Smooth muscle cell (in vitro differentiated cells): ENCODE measurements at regions not wholly inside any gene's neighbourhood (a gene's known extent, or its start where the extent isn't known, plus 50 kb on each side); places are given as distances from the start of the nearest gene placed in this dataset.

Source experiments
- DNase-seq: peaks from one replicate; lab custom pipeline; 2025; ENCODE audit not compliant: unreplicated experiment; lab: John Stamatoyannopoulos, UW
- H2AFZ ChIP-seq: fragments of 200-600 bp; sonication (generic); 2 replicates; pipeline ENCODE4 v1.6.0; 2016; ENCODE audit warnings: antibody characterized with exemption, low read depth, mild to moderate bottlenecking
- H3F3A ChIP-seq: fragments of 200-600 bp; sonication (generic); 2 replicates; pipeline ENCODE4 v1.6.0; 2017; ENCODE audit warnings: antibody characterized with exemption, low read depth
- H3K27ac ChIP-seq: fragments of 200-600 bp; sonication (generic); 2 replicates; pipeline ENCODE4 v1.5.1; 2016; ENCODE audit warnings: low read depth, mild to moderate bottlenecking
- H3K27me3 ChIP-seq: fragments of 200-600 bp; sonication (generic); 2 replicates; pipeline ENCODE4 v1.6.1; 2016; ENCODE audit warnings: low read depth, mild to moderate bottlenecking
- H3K36me3 ChIP-seq: fragments of 200-600 bp; sonication (generic); 2 replicates; pipeline ENCODE4 v1.5.1; 2016; ENCODE audit warnings: low read depth
- H3K4me1 ChIP-seq: fragments of 200-600 bp; sonication (generic); 2 replicates; pipeline ENCODE4 v1.5.1; 2016; ENCODE audit warnings: low read depth
- H3K4me2 ChIP-seq: fragments of 200-600 bp; sonication (generic); 2 replicates; pipeline ENCODE4 v1.6.0; 2016; ENCODE audit warnings: mild to moderate bottlenecking
- H3K4me3 ChIP-seq: fragments of 200-600 bp; sonication (generic); 2 replicates; pipeline ENCODE4 v1.5.1; 2016; ENCODE audit warnings: mild to moderate bottlenecking
- H3K79me2 ChIP-seq: fragments of 200-600 bp; sonication (generic); 2 replicates; pipeline ENCODE4 v1.6.0; 2016; ENCODE audit warnings: low read depth, mild to moderate bottlenecking
- H3K9ac ChIP-seq: fragments of 200-600 bp; sonication (generic); 2 replicates; pipeline ENCODE4 v1.6.0; 2016; ENCODE audit warnings: low read depth
- H3K9me3 ChIP-seq: fragments of 200-600 bp; sonication (generic); replicated peaks from 2 replicates; pipeline ENCODE4 v1.5.1; 2016; ENCODE audit warnings: low read depth
- H4K20me1 ChIP-seq: fragments of 200-600 bp; sonication (generic); 2 replicates; pipeline ENCODE4 v1.6.0; 2016; ENCODE audit warnings: low read depth
- CTCF ChIP-seq: fragments of 200-600 bp; sonication (generic); IDR thresholded peaks from 2 replicates; pipeline ENCODE4 v1.5.1; 2017; ENCODE audit warnings: borderline replicate concordance, mild to moderate bottlenecking, antibody characterized with exemption; ENCODE audit not compliant: insufficient read depth, poor library complexity, severe bottlenecking
- whole genome bisulfite sequencing: methylation state at CpG from one replicate; pipeline ENCODE4 v1.1.7; 2016; ENCODE audit warnings: low lambda C conversion rate; 5-methylcytosine and 5-hydroxymethylcytosine counted together

GRCh38 chr11:70739811-70740487, 341.6 kb downstream of the CTTN start:
- no peak for TF ChIP-seq CTCF
- no peaks in the 10 kb centered on the region for H3K27me3 ChIP-seq
- no peaks in the 10 kb centered on the region for H4K20me1 ChIP-seq
- H3F3A ChIP-seq, result no peaks in the 10 kb centered on the region
- no peak overlapping the region for H3K27ac ChIP-seq
- H3K4me3 ChIP-seq, result no peak overlapping the region
- H3K4me1 ChIP-seq, result peaks cover 15% of the 10 kb centered on the region
- no peaks in the 10 kb centered on the region for H3K79me2 ChIP-seq
- DNase-seq, result no peak
- no peaks in the 10 kb centered on the region for H3K9me3 ChIP-seq
- H3K4me2 ChIP-seq, result no peak overlapping the region
- WGBS, result 86% methylated on average over 20 of the region's 20 CpGs
- H2AFZ ChIP-seq, result no peak overlapping the region
- no peaks in the 10 kb centered on the region for H3K36me3 ChIP-seq
- H3K9ac ChIP-seq, result no peak overlapping the region

- no peaks in the 10 kb centered on the region for H3K27me3 ChIP-seq
- no peaks in the 10 kb centered on the region for H3K79me2 ChIP-seq
- no peaks in the 10 kb centered on the region for H3K9me3 ChIP-seq
- no peak overlapping the region for H3K4me3 ChIP-seq
- H2AFZ ChIP-seq, result no peak overlapping the region
- H3K4me2 ChIP-seq, result no peak overlapping the region
- no peaks in the 10 kb centered on the region for H3F3A ChIP-seq
- H4K20me1 ChIP-seq, result no peaks in the 10 kb centered on the region
- H3K36me3 ChIP-seq, result no peaks in the 10 kb centered on the region
- no peak for TF ChIP-seq CTCF
- WGBS, result 93% methylated on average over 6 of the region's 6 CpGs
- peaks cover 15% of the 10 kb centered on the region for H3K4me1 ChIP-seq
- H3K9ac ChIP-seq, result no peak overlapping the region
- H3K27ac ChIP-seq, result no peak overlapping the region
- DNase-seq, result no peak
These were observed 342.1 kb downstream of the CTTN start for GRCh38 chr11:70740488-70740851.

GRCh38 chr11:70741085-70741484, 342.8 kb downstream of the CTTN start:
- Histone ChIP-seq H3K4me3 (no peak overlapping the region), H2AFZ (no peak overlapping the region), H3K9me3 (no peaks in the 10 kb centered on the region), H3K36me3 (no peaks in the 10 kb centered on the region), H3K4me2 (no peak overlapping the region), H3K4me1 (peaks cover 15% of the 10 kb centered on the region), H4K20me1 (no peaks in the 10 kb centered on the region), H3K9ac (no peak overlapping the region), H3F3A (no peaks in the 10 kb centered on the region), H3K27me3 (no peaks in the 10 kb centered on the region), H3K79me2 (no peaks in the 10 kb centered on the region), H3K27ac (no peak overlapping the region)
- no peak for TF ChIP-seq CTCF
- DNase-seq, result no peak
- 95% methylated on average over 3 of the region's 3 CpGs for WGBS
